Psoas muscle (tissue), 7 donors: ENCODE measurements at regions not wholly inside any gene's neighbourhood (a gene's known extent, or its start where the extent isn't known, plus 50 kb on each side); places are given as distances from the start of the nearest gene placed in this dataset.
"Not testable (repeated sequence)": the region's sequence is repeated elsewhere in the genome, so short reads cannot be mapped to it uniquely, and the experiment has no call there.

Experiments
- ATAC-seq, 4 donors: fragments of 200-7000 bp; cut with Tn5 transposase; one replicate each; pipeline ENCODE4 v1.9.1; 2020; ENCODE audit warnings: moderate library complexity in 3 of 4, mild to moderate bottlenecking in 2 of 4
- DNase-seq, 2 donors: peaks; one replicate each; pipeline ENCODE4 v3.0.0-alpha.2; 2020
- H3K27ac ChIP-seq: fragments of 200-600 bp; one replicate; pipeline ENCODE4 v1.8.0; 2022
- H3K27me3 ChIP-seq, 3 donors: fragments of 200-600 bp in 1 of 3; one replicate each; pipeline versions ENCODE4 v1.6.1 to v1.8.0; 2013 to 2022; ENCODE audit warnings: low read length in 2 of 3, mild to moderate bottlenecking in 2 of 3, moderate library complexity in 1 of 3; ENCODE audit not compliant: insufficient read depth in 3 of 3
- H3K36me3 ChIP-seq, 2 donors: fragments of 200-600 bp in 1 of 2; one replicate each; pipeline versions ENCODE4 v1.6.1 to v1.8.0; 2013 to 2022; ENCODE audit warnings: low read depth in 1 of 2, mild to moderate bottlenecking in 1 of 2, moderate library complexity in 1 of 2; ENCODE audit not compliant: insufficient read depth in 1 of 2
- H3K4me1 ChIP-seq: fragments of 200-600 bp; one replicate; pipeline ENCODE4 v1.8.0; 2022
- H3K4me3 ChIP-seq: fragments of 200-600 bp; one replicate; pipeline ENCODE4 v1.8.0; 2022; ENCODE audit warnings: mild to moderate bottlenecking
- H3K9me3 ChIP-seq: fragments of 200-600 bp; one replicate; pipeline ENCODE4 v1.8.0; 2022
- CTCF ChIP-seq: fragments of 200-600 bp; IDR thresholded peaks from one replicate; pipeline ENCODE4 v1.8.0; 2022; ENCODE audit warnings: antibody characterized with exemption
- WGBS, 3 donors: extraction: QIAGEN DNeasy Blood & Tissue Kit; methylation state at CpG; one replicate each; pipeline versions ENCODE4 v1.1.6 to v1.1.7; 2013; 5-methylcytosine and 5-hydroxymethylcytosine counted together
- intact Hi-C, 2 donors: fragments of 100-400 bp; cut with DNase I; formaldehyde crosslinking; loops; one replicate each; pipeline versions ENCODE4 v1.11.0 to v1.14.2; 2022
- donor health status: healthy with polysubstance abuse.
- donor health status: DM: no; HTN: no; CAD: no; lungs with moderate emphysema.
- donor health status: Bipolar disorder and iron deficiency.
- donor health status: healthy.
- donor health status: DM: yes; HTN: yes; CAD: no.
- donor health status: DM: no; HTN: no; CAD: no.
- donor health status: DM: yes; HTN: yes; CAD: no.

GRCh38 chr4:150018257-150018656 lies 60.0 kb upstream of the DCLK2 start:
- H3K27ac ChIP-seq: no peak overlapping the region
- no peak overlapping the region for H3K4me3 ChIP-seq
- intact Hi-C loops: no loop called here
- H3K4me1 ChIP-seq: no peaks in the 10 kb centered on the region
- no peaks in the 10 kb centered on the region for H3K9me3 ChIP-seq
- WGBS, 3 donors: 76 to 88% (median 81%) methylated on average over 1 of the region's 1 CpG
- H3K36me3 ChIP-seq: no peaks in the 10 kb centered on the region
- DNase-seq: no peak
- no peak for ATAC-seq
- no peak for TF ChIP-seq CTCF
- H3K27me3 ChIP-seq: no peaks in the 10 kb centered on the region

GRCh38 chr4:150021483-150021882 lies 56.8 kb upstream of the DCLK2 start:
- no peaks in the 10 kb centered on the region for H3K36me3 ChIP-seq
- no peak for DNase-seq
- H3K27ac ChIP-seq: no peak overlapping the region
- no peak for ATAC-seq
- no peak overlapping the region for H3K4me3 ChIP-seq
- intact Hi-C loops: no loop called here
- no peaks in the 10 kb centered on the region for H3K27me3 ChIP-seq
- no peaks in the 10 kb centered on the region for H3K9me3 ChIP-seq
- no peak for TF ChIP-seq CTCF
- no peaks in the 10 kb centered on the region for H3K4me1 ChIP-seq
- 48 to 61% (median 58%) methylated on average over 1 of the region's 1 CpG for WGBS, 3 donors

GRCh38 chr4:150023489-150023888 lies 54.8 kb upstream of the DCLK2 start:
- no peaks in the 10 kb centered on the region for H3K4me1 ChIP-seq
- TF ChIP-seq CTCF: no peak
- intact Hi-C loops: no loop called here
- H3K36me3 ChIP-seq: no peaks in the 10 kb centered on the region
- H3K27me3 ChIP-seq: no peaks in the 10 kb centered on the region
- H3K9me3 ChIP-seq: no peaks in the 10 kb centered on the region
- no peak overlapping the region for H3K27ac ChIP-seq
- no peak overlapping the region for H3K4me3 ChIP-seq
- DNase-seq (no peak), ATAC-seq (no peak)
- 79 to 84% (median 80%) methylated on average over 2 of the region's 2 CpGs for WGBS, 3 donors

- ATAC-seq, H3K27me3 ChIP-seq, DNase-seq, H3K9me3 ChIP-seq, intact Hi-C loops, H3K27ac ChIP-seq, H3K4me3 ChIP-seq, H3K4me1 ChIP-seq, H3K36me3 ChIP-seq: not testable (repeated sequence)
Observed at GRCh38 chr4:150026987-150027386, 51.3 kb upstream of the DCLK2 start.
